ENCODE measurements at regions not wholly inside any gene's neighbourhood (a gene's known extent, or its start where the extent isn't known, plus 50 kb on each side); places are given as distances from the start of the nearest gene placed in this dataset.
A peak's percentile ranks its signal among the peaks of the same experiment; 100 is the strongest.

DNA sequence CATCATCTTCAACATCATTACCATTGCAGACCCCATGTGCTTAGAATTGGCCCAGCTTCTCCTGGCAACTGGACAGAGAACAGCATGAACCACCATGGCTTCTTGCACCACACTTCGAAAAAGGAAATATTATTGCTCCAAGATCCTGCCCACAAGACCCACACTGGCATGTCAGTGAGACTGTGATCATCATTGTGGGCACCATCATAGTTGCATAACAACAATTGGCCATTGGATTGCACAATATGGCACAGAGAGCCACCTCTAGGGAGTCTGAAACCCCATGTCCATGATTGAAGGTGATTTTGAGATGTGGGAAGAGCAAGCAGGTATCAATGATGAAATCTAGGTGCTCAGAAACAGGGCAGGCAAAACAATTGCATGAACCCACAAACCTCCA is 918.9 kb downstream of the GRID1 start:
- in situ Hi-C loops (cut with MboI) = no loop called here
- CTCF ChIA-PET (ENCODE audit: low intra/inter-chr PET ratio) = no interaction called here
- Histone ChIP-seq H4K20me1 (replicated peaks; ENCODE audit: control insufficient read depth, insufficient read depth, low read length) (no peaks in the 10 kb centered on the region), H3K9ac (ENCODE audit: insufficient read depth in 1 of 2, low read depth in 2 of 2, low read length in 2 of 2) (no peak overlapping the region), H3K4me1 (replicated peaks in 1 of 2; ENCODE audit: control insufficient read depth in 2 of 2, insufficient read depth in 2 of 2, low read length in 2 of 2) (no peaks in the 10 kb centered on the region), H3K9me3 (replicated peaks; ENCODE audit: control insufficient read depth, insufficient read depth, low read depth, low read length) (no peaks in the 10 kb centered on the region), H3K36me3 (ENCODE audit: control insufficient read depth, insufficient read depth, low read length) (no peaks in the 10 kb centered on the region), H3K79me2 (ENCODE audit: control insufficient read depth, insufficient read depth, low read length) (no peaks in the 10 kb centered on the region), H3K27me3 (ENCODE audit: control insufficient read depth in 2 of 2, insufficient read depth in 2 of 2, low read length in 2 of 2) (no peaks in the 10 kb centered on the region), H3K4me3 (no peak overlapping the region), H2AFZ (ENCODE audit: low read depth, low read length) (no peak overlapping the region), H3K9me1 (ENCODE audit: control insufficient read depth, insufficient read depth, low read length) (no peaks in the 10 kb centered on the region), H3K27ac (ENCODE audit: extremely low read depth, low read depth, low read length) (no peak overlapping the region), H3K4me2 (ENCODE audit: insufficient read depth, low read length) (no peak overlapping the region)
- TF ChIP-seq, protein P1, sequence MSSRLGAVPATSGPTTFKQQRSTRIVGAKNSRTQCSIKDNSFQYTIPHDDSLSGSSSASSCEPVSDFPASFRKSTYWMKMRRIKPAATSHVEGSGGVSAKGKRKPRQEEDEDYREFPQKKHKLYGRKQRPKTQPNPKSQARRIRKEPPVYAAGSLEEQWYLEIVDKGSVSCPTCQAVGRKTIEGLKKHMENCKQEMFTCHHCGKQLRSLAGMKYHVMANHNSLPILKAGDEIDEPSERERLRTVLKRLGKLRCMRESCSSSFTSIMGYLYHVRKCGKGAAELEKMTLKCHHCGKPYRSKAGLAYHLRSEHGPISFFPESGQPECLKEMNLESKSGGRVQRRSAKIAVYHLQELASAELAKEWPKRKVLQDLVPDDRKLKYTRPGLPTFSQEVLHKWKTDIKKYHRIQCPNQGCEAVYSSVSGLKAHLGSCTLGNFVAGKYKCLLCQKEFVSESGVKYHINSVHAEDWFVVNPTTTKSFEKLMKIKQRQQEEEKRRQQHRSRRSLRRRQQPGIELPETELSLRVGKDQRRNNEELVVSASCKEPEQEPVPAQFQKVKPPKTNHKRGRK (tag; IDR thresholded peaks at IDR 0.05) = no peak
- no peak for TF ChIP-seq CEBPG (CRISPR knock-in tag; IDR thresholded peaks at IDR 0.05)
- peak in 1 of 2 experiments; percentile 38; a peak in 1 of 4 replicates for TF ChIP-seq CEBPG (tag; conservative IDR thresholded peaks at IDR 0.05 in 1 of 2, IDR thresholded peaks at IDR 0.05 in 1 of 2)
- TF ChIP-seq CEBPB (tag; IDR thresholded peaks at IDR 0.05) = peak; percentile 17; the same call in 1 of the 2 replicates
- POLR2A ChIA-PET = interaction anchor here (0.7 kb wide), 1 partner anchor 10 kb away, joined by 4 read pairs; no protein-coding TSS in a partner anchor
- no peak for ATAC-seq
- no peak for DNase-seq (ENCODE audit: extremely low read depth in 1 of 4, low spot score in 3 of 4)
- WGBS (ENCODE audit: insufficient coverage, low coverage, missing lambda C conversion rate) = 0% methylated on average over 1 of the region's 1 CpG
- intact Hi-C loops (cut with micrococcal nuclease) = no loop called here
- no TSS peak for BruUV-seq (replicated peaks)
- no peak for FAIRE-seq

DNA sequence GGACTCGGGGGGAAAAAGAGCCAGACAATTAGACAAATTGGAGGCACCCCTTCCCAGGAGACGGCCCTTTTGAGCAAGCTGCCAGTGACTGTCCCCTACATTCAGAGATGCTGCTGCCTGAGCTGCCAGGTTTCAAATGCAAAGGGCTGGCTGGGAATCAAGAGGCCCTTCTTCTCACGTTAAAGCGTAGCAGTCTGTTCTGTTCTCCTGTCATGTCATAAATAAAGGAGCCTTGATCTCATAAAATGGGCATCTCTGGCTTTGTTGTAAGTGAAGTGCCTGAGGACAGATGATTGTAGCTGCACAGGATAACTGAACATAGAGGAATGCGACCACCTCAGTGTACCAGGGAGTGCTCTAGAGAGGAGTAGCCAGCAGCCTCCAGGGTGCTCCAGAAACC is 917.9 kb downstream of the GRID1 start:
- Histone ChIP-seq H3K4me2 (ENCODE audit: insufficient read depth, low read length) (no peak overlapping the region), H3K27ac (ENCODE audit: extremely low read depth, low read depth, low read length) (no peak overlapping the region), H4K20me1 (replicated peaks; ENCODE audit: control insufficient read depth, insufficient read depth, low read length) (no peaks in the 10 kb centered on the region), H3K4me1 (replicated peaks in 1 of 2; ENCODE audit: control insufficient read depth in 2 of 2, insufficient read depth in 2 of 2, low read length in 2 of 2) (no peaks in the 10 kb centered on the region), H3K4me3 (no peak overlapping the region), H3K9me1 (ENCODE audit: control insufficient read depth, insufficient read depth, low read length) (no peaks in the 10 kb centered on the region), H3K9me3 (replicated peaks; ENCODE audit: control insufficient read depth, insufficient read depth, low read depth, low read length) (no peaks in the 10 kb centered on the region), H3K36me3 (ENCODE audit: control insufficient read depth, insufficient read depth, low read length) (no peaks in the 10 kb centered on the region), H3K27me3 (ENCODE audit: control insufficient read depth in 2 of 2, insufficient read depth in 2 of 2, low read length in 2 of 2) (no peaks in the 10 kb centered on the region), H2AFZ (ENCODE audit: low read depth, low read length) (no peak overlapping the region), H3K79me2 (ENCODE audit: control insufficient read depth, insufficient read depth, low read length) (no peaks in the 10 kb centered on the region), H3K9ac (ENCODE audit: insufficient read depth in 1 of 2, low read depth in 2 of 2, low read length in 2 of 2) (no peak overlapping the region)
- no peak for ATAC-seq
- WGBS (ENCODE audit: insufficient coverage, low coverage, missing lambda C conversion rate) = 0% methylated on average over 5 of the region's 5 CpGs
- no peak for DNase-seq (ENCODE audit: extremely low read depth in 1 of 4, low spot score in 3 of 4)
- no TSS peak for BruUV-seq (replicated peaks)
- TF ChIP-seq ZBTB1 (CRISPR knock-in tag; IDR thresholded peaks at IDR 0.05; ENCODE audit: borderline replicate concordance, low read depth) (no peak), MTA3 (IDR thresholded peaks at IDR 0.05; ENCODE audit: borderline replicate concordance) (no peak), DNMT1 (IDR thresholded peaks at IDR 0.05) (no peak), CHCHD3 (CRISPR knock-in tag; IDR thresholded peaks at IDR 0.05) (no peak), SAFB (IDR thresholded peaks at IDR 0.05; ENCODE audit: borderline replicate concordance, low read depth, low read length) (no peak), SRSF3 (IDR thresholded peaks at IDR 0.05; ENCODE audit: insufficient read depth, low read length) (no peak)
- intact Hi-C loops (cut with micrococcal nuclease) (no loop called here), in situ Hi-C loops (cut with MboI) (no loop called here)
- ChIA-PET CTCF (ENCODE audit: low intra/inter-chr PET ratio) (no interaction called here), POLR2A (no interaction called here)
- no peak for FAIRE-seq

All from K562 (cell line).